Endodermal cell (in vitro differentiated cells): ENCODE measurements at regions not wholly inside any gene's neighbourhood (a gene's known extent, or its start where the extent isn't known, plus 50 kb on each side); places are given as distances from the start of the nearest gene placed in this dataset.

ENCODE experiments used
- DNase-seq: peaks from one replicate; pipeline ENCODE4 v3.0.0-alpha.2; 2017
- H3K27ac ChIP-seq: 2 replicates; pipeline ENCODE4 v1.5.1; 2013; ENCODE audit warnings: mild to moderate bottlenecking, low read depth, low read length, moderate library complexity
- H3K27me3 ChIP-seq: 2 replicates; pipeline ENCODE4 v1.6.1; 2013; ENCODE audit warnings: mild to moderate bottlenecking, low read length, moderate library complexity; ENCODE audit not compliant: insufficient read depth, control insufficient read depth, poor library complexity, severe bottlenecking
- H3K36me3 ChIP-seq: 2 replicates; pipeline ENCODE4 v1.7.0; 2013; ENCODE audit warnings: mild to moderate bottlenecking, low read length, moderate library complexity; ENCODE audit not compliant: control insufficient read depth, insufficient read depth
- H3K4me1 ChIP-seq: one replicate; pipeline ENCODE4 v1.7.0; 2013; ENCODE audit warnings: low read length; ENCODE audit not compliant: control insufficient read depth, insufficient read depth
- H3K4me3 ChIP-seq: 2 replicates; pipeline ENCODE4 v1.5.1; 2013; ENCODE audit warnings: mild to moderate bottlenecking, low read length, moderate library complexity
- H3K9ac ChIP-seq: 2 replicates; pipeline ENCODE4 v1.6.1; 2013; ENCODE audit warnings: mild to moderate bottlenecking, low read length, moderate library complexity; ENCODE audit not compliant: poor library complexity, severe bottlenecking; ENCODE audit errors: extremely low read depth
- H3K9me3 ChIP-seq: 2 replicates; pipeline ENCODE4 v1.6.1; 2013; ENCODE audit warnings: mild to moderate bottlenecking, low read length, moderate library complexity; ENCODE audit not compliant: control insufficient read depth
- H3K27ac Mint-ChIP-seq: 2 replicates; pipeline ENCODE4 v1.8.0; 2020; ENCODE audit warnings: mixed read lengths
- H3K27me3 Mint-ChIP-seq: 2 replicates; pipeline ENCODE4 v1.8.0; 2021; ENCODE audit warnings: mild to moderate bottlenecking, mixed read lengths; ENCODE audit not compliant: insufficient read depth
- H3K36me3 Mint-ChIP-seq: 2 replicates; pipeline ENCODE4 v1.8.0; 2020; ENCODE audit warnings: low read depth, mixed read lengths
- H3K4me1 Mint-ChIP-seq: 2 replicates; pipeline ENCODE4 v1.8.0; 2020; ENCODE audit warnings: mixed read lengths
- H3K4me3 Mint-ChIP-seq: 2 replicates; pipeline ENCODE4 v1.8.0; 2020; ENCODE audit warnings: mild to moderate bottlenecking, moderate library complexity, mixed read lengths
- H3K9me3 Mint-ChIP-seq: 2 replicates; pipeline ENCODE4 v1.8.0; 2020; ENCODE audit warnings: mild to moderate bottlenecking, mixed read lengths
- WGBS, 2 experiments: methylation state at CpG; one replicate each; pipeline versions ENCODE4 v1.1.5 to v1.1.7; 2013; ENCODE audit warnings: missing lambda C conversion rate in 2 of 2, mixed read lengths in 1 of 2; ENCODE audit not compliant: insufficient coverage in 1 of 2, insufficient read length in 1 of 2; 5-methylcytosine and 5-hydroxymethylcytosine counted together
- TF ChIP-seq, protein P1 (sequence below): fragments of 200-600 bp; sonication (generic); conservative IDR thresholded peaks from 2 replicates; pipeline ENCODE4 v1.5.0; 2021; ENCODE audit warnings: antibody characterized with exemption, mild to moderate bottlenecking

- Mint-ChIP-seq H3K36me3 (no peaks in the 10 kb centered on the region), H3K27ac (no peak overlapping the region), H3K4me1 (no peaks in the 10 kb centered on the region), H3K27me3 (peaks cover 7% of the 10 kb centered on the region), H3K9me3 (no peaks in the 10 kb centered on the region), H3K4me3 (no peak overlapping the region)
- no peaks in the 10 kb centered on the region for H3K36me3 ChIP-seq
- no peak overlapping the region for H3K9ac ChIP-seq
- DNase-seq, result no peak
- 91% methylated on average over 3 of the region's 3 CpGs; no CpG with 5 or more reads in 1 of the 2 experiments for WGBS, 2 experiments
- no peaks in the 10 kb centered on the region for H3K4me1 ChIP-seq
- no peak overlapping the region for H3K27ac ChIP-seq
- TF ChIP-seq, protein P1, sequence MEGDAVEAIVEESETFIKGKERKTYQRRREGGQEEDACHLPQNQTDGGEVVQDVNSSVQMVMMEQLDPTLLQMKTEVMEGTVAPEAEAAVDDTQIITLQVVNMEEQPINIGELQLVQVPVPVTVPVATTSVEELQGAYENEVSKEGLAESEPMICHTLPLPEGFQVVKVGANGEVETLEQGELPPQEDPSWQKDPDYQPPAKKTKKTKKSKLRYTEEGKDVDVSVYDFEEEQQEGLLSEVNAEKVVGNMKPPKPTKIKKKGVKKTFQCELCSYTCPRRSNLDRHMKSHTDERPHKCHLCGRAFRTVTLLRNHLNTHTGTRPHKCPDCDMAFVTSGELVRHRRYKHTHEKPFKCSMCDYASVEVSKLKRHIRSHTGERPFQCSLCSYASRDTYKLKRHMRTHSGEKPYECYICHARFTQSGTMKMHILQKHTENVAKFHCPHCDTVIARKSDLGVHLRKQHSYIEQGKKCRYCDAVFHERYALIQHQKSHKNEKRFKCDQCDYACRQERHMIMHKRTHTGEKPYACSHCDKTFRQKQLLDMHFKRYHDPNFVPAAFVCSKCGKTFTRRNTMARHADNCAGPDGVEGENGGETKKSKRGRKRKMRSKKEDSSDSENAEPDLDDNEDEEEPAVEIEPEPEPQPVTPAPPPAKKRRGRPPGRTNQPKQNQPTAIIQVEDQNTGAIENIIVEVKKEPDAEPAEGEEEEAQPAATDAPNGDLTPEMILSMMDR, result no peak
- H3K4me3 ChIP-seq, result no peak overlapping the region
- H3K27me3 ChIP-seq, result no peaks in the 10 kb centered on the region
- no peaks in the 10 kb centered on the region for H3K9me3 ChIP-seq
Observed at GRCh38 chr18:5068851-5069250, 128.2 kb downstream of the AKAIN1 start.

- H3K9ac ChIP-seq, result no peak overlapping the region
- no peak overlapping the region for H3K27ac Mint-ChIP-seq
- H3K4me1 ChIP-seq, result peaks cover 3% of the 10 kb centered on the region
- H3K9me3 Mint-ChIP-seq, result no peaks in the 10 kb centered on the region
- H3K4me1 Mint-ChIP-seq, result no peaks in the 10 kb centered on the region
- no peak overlapping the region for H3K4me3 ChIP-seq
- H3K27ac ChIP-seq, result no peak overlapping the region
- no peaks in the 10 kb centered on the region for H3K36me3 ChIP-seq
- no peak overlapping the region for H3K4me3 Mint-ChIP-seq
- H3K27me3 ChIP-seq, result no peaks in the 10 kb centered on the region
- no peaks in the 10 kb centered on the region for H3K9me3 ChIP-seq
- 97% methylated on average over 2 of the region's 2 CpGs; no CpG with 5 or more reads in 1 of the 2 experiments for WGBS, 2 experiments
- TF ChIP-seq, protein P1, result peak; percentile 87
- H3K36me3 Mint-ChIP-seq, result no peaks in the 10 kb centered on the region
- DNase-seq, result peak; percentile 84
- peaks cover 5% of the 10 kb centered on the region for H3K27me3 Mint-ChIP-seq
Observed at GRCh38 chr18:5066380-5066977, 130.6 kb downstream of the AKAIN1 start.

- 89 to 100% methylated on average over 1 to 2 of the region's 2 CpGs for WGBS, 2 experiments
- no peaks in the 10 kb centered on the region for H3K9me3 Mint-ChIP-seq
Observed at GRCh38 chr18:5065615-5066014, 131.4 kb downstream of the AKAIN1 start.

More at GRCh38 chr18:5065615-5066014, 131.4 kb downstream of the AKAIN1 start:
- no peak overlapping the region for H3K4me3 Mint-ChIP-seq
- H3K36me3 Mint-ChIP-seq, result no peaks in the 10 kb centered on the region
- no peak for DNase-seq
- no peak overlapping the region for H3K27ac Mint-ChIP-seq
- TF ChIP-seq, protein P1, result no peak
- Histone ChIP-seq H3K27ac (no peak overlapping the region), H3K27me3 (no peaks in the 10 kb centered on the region), H3K4me3 (no peak overlapping the region), H3K9me3 (no peaks in the 10 kb centered on the region), H3K9ac (no peak overlapping the region), H3K4me1 (peaks cover 3% of the 10 kb centered on the region), H3K36me3 (no peaks in the 10 kb centered on the region)
- H3K27me3 Mint-ChIP-seq, result peaks cover 5% of the 10 kb centered on the region
- no peaks in the 10 kb centered on the region for H3K4me1 Mint-ChIP-seq
